ENCODE measurements at regions not wholly inside any gene's neighbourhood (a gene's known extent, or its start where the extent isn't known, plus 50 kb on each side); places are given as distances from the start of the nearest gene placed in this dataset.

DNA sequence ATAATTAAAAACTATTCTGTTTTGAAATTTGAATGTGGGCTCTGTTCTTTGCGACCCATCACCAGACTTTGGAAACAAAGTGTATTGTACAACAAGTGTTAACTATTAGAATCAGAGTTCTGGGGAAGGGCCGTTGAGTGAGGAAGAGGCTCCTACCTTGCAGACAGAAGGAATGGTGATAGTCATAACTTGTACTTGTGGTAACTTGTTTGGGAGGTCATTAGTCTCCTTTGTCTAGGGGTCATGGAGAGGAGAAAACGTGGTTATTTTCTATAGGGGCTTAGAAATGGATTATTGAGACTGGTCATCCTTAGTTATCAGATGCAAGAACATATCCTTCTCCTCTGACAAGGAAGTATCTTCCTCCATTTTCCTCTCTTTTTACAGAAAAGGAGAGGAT lies 174.8 kb downstream of the BMP2 start:
- DNase-seq (ENCODE audit: low read depth, low spot score), result no peak
- H3K27ac ChIP-seq, result no peak overlapping the region

DNA sequence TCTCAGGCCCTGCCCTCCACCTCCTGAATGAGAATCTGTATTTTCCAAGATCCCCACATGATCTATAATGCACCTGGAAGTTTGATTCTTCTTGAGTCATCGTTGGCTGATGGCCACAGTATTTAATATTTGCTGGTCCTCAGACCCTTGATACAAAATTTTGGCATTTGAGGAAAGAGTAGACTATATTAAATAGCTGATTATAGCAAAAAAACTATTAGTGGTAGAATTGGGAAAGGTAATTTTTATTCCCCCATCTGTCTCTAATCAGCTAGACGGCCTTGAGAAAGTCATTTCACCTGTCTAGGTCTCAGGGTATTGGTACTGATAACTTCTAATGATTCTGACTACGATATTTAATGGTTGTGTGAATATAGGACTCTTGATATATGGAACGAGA lies 176.8 kb downstream of the BMP2 start:
- no peak overlapping the region for H3K27ac ChIP-seq
- no peak for DNase-seq (ENCODE audit: low read depth, low spot score)

DNA sequence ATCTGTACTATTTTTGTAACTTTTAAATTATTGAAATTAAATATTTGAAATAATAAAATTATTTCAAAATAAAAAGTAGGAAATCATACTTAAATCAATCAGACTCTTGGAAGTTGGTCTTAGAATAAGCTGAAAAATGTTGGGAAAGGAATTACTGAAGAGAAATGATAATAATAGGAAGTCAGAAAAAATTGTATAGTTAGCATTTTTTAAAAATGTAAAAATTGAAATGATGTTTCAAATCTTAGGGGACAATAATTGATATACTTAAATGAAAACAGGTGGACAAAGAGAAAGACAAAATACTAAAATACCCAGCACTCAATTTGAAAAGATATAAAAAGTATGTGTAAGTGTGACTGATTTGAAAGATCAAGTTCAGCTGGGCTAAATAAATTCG lies 186.1 kb downstream of the BMP2 start:
- DNase-seq (ENCODE audit: low read depth, low spot score), result no peak
- no peak overlapping the region for H3K27ac ChIP-seq

DNA sequence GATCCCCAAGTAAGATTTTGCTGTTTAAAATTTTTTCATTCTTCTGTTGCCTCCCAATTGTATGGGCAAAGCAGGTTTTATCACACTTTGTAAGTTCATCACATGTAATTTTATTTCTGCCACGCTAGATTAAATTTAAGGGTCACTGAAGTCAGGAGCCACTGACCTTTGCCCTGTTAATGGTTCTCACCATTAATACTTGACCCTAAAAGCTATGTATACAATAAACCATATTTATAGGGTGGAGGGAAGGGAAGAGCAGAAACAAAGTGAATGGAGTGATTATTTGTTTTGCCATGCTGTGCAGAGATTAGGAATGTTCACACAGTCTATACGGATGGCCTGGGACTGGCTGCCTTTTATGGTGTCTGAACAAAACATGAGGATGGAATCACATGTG lies 186.7 kb downstream of the BMP2 start:
- no peak overlapping the region for H3K27ac ChIP-seq
- DNase-seq (ENCODE audit: low read depth, low spot score), result no peak

DNA sequence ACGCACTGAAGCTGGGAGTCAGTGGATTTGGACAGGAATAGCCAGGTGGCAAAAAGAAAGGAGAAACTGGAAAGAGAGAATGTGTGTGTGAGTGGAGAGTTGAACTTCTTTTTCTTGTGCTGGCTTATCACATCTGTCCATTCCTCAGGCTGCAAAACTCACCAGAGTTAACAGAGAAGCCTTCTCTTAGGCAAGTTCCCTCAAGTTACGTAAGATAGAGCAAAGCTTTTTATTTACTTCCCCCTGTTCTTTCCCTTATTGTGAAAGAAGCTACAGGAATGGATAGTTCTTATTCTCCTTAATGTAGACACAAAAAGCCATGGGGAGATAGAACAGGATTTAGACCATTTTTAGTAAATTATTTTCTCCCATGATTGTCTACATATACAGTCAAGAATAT lies 188.6 kb downstream of the BMP2 start:
- peak overlapping the region; percentile 9 for H3K27ac ChIP-seq
- no peak for DNase-seq (ENCODE audit: low read depth, low spot score)

DNA sequence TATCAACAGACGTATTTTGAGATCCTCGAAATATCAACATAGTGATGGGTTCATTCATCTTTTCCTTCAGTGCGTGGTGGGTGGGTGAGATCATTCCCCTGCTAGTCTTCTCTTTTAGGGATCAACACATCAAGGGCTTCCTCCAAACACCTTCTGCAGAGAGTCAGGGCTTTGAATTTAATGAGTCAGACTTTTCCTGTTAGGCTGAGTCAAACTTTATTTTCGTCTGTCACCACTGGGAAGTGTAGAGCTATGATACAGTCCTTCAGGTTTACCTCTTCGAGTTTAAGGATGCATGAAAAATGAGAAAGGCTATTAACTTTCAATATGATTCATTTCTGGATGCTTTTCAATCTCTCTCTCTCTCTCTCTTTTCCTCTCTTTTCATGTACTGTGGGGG lies 189.1 kb downstream of the BMP2 start:
- peak overlapping the region; percentile 9 for H3K27ac ChIP-seq
- peak; percentile 74 for DNase-seq (ENCODE audit: low read depth, low spot score)

DNA sequence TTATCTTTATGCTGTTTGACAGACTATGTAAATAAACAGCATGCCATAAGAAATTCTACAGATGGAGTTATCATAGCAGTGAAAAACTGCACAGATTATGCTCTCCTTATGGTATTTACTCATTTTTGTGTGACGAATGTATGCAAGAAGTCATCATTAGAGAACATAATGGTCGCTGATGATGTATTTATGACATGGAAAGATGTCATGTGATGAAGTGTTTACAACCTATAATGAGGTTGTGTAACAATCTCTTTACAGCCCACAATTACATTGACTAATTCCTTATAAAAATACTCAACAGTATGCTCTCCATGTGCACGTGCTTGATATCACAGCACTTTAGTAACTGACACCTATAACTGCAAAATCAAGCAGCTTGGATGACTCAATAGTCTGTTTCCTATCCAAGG lies 192.4 kb downstream of the BMP2 start:
- H3K27ac ChIP-seq, result no peak overlapping the region
- peak; percentile 33 for DNase-seq (ENCODE audit: low read depth, low spot score)

DNA sequence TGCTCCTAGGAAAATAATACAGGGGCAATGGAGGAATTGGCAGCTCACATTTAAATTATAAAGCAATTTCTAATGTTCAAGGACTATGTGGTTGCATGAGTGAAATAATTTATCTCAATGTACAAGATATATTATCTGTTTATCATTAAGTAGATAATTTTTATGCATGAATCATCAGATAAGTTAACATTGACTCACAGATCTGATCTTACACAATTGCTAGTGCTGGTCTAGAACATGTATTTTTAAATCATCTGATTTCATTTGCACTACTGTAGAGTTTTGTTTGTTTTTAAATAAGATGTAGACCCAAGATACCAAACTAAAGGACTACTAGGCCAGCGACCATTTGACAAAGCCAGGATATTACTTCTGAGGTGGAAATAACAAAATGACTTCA lies 199.2 kb downstream of the BMP2 start:
- no peak for DNase-seq (ENCODE audit: low read depth, low spot score)
- H3K27ac ChIP-seq, result no peak overlapping the region

DNA sequence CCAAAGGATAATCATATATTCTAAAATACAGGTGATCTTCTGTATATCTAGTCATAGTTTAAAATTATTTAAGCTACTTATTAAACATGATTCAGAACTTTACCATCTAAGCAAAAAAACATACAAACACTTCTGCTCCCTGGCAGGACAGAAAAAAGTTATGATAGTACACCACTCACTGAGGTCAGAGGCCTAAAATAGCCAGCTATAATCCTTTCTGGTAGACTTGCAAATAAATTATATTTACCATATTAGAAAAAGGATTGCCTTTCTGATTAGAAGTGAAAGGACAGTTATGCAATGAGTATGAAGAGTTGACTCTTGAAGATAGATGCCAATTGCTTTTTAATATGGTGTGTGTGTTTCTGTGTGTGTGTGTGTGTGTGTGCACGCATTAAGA lies 207.4 kb downstream of the BMP2 start:
- DNase-seq (ENCODE audit: low read depth, low spot score), result no peak
- no peak overlapping the region for H3K27ac ChIP-seq

DNA sequence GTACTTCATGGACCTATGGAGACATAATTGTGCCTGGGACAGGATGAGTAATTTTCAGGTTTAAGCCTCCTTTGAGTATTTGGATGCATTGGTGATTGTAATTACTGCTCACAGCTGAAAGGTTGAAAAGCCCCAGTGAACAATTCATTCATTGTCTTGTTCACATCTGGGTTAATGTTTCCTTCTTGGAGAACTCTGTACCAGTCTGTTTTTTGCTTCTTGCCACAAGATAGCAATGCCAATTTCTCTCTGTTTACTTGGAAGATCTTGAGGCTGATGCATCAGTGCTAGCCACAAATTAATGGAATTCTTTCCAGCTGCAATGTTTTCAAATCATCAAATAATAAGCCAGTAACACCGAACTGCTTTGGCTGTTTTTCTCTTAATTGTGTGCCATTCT lies 207.8 kb downstream of the BMP2 start:
- H3K27ac ChIP-seq, result no peak overlapping the region
- DNase-seq (ENCODE audit: low read depth, low spot score), result no peak

DNA sequence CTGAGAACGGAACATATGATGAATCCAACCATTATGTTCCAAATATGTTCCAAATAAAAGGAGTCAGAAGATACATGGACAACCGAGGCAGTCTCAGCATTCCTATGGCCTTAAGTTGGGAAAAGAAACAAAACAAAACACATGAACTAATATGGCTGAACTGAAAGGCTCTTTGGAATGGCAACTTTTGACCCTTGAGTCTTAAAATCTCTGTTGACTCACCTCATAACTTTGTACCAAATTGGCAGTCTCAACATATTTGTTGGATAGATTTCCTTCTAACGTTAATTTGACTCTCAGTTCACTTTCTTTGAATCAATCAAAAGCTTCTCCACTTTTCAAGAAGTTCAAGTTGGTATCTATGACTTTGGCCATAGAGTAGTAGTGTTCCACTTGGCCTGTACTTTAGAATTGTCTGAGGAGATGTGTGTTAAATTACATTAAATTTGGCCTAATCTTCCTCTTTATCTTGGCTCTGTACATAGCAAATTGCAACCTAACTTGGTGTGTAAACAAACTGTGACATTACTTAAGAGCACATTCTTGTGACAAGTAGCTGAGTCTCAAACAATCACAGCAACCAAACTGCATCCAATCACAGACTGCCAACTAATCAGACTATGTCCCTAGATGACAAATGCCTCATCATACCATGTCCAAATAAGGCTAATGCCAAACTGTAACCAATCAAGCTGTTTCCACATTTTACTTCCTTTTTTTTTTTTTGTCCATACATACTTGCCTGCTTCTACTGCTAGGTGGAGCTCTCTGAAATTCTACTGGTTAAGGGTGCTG lies 208.8 kb downstream of the BMP2 start:
- peak overlapping the region; percentile 11 for H3K27ac ChIP-seq
- no peak for DNase-seq (ENCODE audit: low read depth, low spot score)

DNA sequence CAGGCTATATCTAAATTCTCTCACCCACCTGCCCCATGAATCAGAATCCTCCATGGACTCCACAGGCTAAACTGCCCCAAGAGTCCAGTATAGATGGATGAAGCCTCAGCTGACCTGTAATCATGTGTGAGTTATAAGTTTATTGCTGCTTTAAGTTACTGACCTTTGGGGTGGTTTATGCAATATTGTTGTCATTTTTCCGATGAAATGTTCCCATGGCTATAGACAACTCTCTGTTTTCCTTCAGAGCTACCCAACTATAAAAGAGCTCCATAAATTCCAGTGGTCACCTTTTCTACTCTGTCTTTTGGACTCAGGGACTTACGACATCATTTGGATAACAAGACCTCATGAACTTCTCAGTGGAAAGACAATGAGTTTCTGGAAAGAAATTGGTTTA lies 212.1 kb downstream of the BMP2 start:
- H3K27ac ChIP-seq, result no peak overlapping the region
- no peak for DNase-seq (ENCODE audit: low read depth, low spot score)

DNA sequence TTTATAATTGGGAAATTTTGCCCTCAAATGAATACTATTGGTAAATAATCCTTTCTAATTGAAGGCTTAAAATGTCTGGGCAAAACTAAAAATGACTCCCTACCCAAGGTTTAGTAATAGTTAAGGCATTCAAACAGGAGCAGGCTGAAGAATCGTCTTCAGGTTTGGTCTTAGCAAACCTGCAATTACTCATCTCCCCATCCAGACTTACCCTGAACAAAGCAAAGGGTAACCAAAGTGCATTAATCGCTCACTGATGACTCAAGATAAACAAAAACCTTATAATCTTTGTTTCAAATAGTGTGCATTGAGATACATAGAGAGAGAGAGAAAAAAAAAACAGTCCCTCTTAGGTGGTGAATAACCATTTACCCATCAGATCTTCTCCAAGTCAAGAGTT lies 225.5 kb downstream of the BMP2 start:
- DNase-seq (ENCODE audit: low read depth, low spot score), result peak; percentile 98

DNA sequence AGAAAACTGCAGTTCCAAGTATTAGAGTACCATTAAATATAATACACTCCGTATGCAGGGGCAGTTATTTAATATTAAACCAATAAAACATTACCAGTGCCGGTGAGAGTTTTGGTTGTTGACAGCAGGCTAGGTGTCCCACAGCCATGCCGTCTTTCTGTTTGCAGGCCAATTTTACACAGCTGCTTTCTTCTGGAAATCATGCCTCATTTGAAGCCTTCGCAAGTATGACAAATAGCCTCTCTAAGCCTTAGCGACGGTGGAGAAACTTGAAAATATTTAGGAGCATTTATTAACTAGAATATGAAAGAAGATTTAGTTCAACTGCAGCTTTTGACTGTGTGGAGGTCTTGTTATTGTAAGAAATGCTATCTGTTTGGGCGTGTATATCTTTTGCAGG lies 226.0 kb downstream of the BMP2 start:
- DNase-seq (ENCODE audit: low read depth, low spot score), result no peak
- peak overlapping the region; percentile 97 for H3K27ac ChIP-seq

More for the DNA sequence above, 225.5 kb downstream of the BMP2 start:
- peak overlapping the region; percentile 97 for H3K27ac ChIP-seq

DNA sequence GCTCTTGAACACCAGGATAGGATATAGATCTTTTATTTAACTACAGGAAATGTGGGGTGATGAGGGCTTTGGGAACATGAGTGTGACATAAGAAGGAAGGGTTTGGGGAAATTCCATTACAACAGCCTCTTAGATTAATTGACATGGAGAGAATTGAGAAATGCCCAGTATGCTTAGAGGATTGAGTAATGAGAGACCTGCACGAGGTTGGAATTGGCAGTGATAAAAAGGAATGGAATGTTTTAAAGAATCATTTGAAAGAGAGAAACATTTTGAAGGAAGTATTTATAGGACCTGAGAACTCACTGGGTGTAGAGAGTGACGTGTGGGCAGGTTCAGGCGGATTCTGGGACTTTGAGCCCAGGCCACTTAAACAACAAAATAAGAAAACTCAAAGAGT lies 227.0 kb downstream of the BMP2 start:
- peak overlapping the region; percentile 97 for H3K27ac ChIP-seq
- DNase-seq (ENCODE audit: low read depth, low spot score), result peak; percentile 93

DNA sequence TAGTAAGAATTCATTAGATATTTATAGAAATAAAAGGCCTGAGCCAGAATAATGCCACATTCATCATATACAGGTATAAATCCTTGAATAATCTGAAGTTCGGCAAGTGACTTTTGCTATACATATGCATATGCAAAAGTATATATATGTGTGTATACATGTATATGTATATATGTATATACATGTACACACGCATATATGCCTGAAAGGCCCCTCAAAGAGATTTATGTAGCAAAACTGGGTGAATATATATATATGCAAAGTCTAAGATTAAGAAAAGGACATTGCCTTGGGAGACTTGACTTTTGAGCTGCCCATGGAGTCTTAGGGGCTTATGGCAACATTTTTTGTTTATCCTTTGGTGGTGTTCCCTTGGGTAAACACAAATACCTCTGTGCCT lies 231.4 kb downstream of the BMP2 start:
- H3K27ac ChIP-seq, result no peak overlapping the region
- no peak for DNase-seq (ENCODE audit: low read depth, low spot score)

DNA sequence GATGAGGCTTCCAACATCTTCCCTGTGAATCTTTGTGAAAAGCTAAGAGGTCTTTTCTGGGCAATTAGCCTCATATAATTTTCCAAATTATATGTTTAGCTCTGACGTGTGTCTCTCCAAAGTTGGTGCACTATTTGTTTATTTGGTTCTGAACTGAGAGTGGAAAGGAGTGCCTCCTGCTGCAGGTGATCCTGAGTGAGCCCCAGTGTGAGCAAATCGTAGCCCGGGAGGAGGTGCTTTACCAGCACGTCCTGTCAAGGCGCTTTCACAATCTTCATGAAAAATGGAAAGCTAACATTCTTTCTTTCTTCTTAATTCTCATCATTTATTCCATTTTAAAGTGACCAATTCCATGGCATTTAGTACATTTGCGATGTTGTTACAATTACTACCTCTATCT lies 231.9 kb downstream of the BMP2 start:
- DNase-seq (ENCODE audit: low read depth, low spot score), result no peak
- H3K27ac ChIP-seq, result no peak overlapping the region

DNA sequence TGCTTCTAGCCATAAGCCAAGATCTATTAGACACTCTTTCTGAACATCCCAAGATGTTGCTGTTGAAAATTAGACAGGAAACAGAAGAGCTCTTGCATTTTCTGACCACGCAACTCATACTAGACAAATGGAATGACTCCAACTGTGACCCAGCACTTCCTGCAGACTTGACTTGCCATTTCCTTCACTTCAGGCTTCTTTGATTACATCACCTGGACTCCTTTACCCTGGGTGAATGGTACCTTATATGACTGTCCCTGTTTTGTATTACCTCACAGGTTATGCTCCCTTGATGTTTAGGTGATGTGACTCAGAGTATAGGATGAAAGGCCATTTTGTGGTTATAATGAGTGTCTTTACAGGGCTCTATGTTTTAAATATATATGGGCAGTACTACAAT lies 236.1 kb downstream of the BMP2 start:
- DNase-seq (ENCODE audit: low read depth, low spot score), result peak; percentile 84
- H3K27ac ChIP-seq, result peak overlapping the region; percentile 80

DNA sequence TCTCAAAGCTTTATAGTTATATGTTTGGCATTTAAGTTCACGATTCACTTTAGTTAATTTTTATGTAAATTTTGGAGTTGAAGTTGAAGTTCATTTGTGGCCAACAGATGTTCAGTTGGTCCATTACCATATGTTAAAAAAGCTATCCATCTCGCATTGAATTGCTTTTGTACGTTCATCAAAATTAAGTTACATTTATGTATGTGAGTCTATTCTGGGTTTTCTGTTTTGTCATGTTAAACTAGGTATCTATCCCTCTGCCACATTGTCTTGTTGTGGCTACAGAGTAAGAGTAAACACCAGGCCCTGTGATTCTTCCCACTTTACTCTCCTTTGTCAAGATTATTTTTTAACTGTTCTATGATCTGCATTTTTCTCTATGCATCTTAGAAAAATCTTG lies 237.3 kb downstream of the BMP2 start:
- no peak for DNase-seq (ENCODE audit: low read depth, low spot score)
- no peak overlapping the region for H3K27ac ChIP-seq

DNA sequence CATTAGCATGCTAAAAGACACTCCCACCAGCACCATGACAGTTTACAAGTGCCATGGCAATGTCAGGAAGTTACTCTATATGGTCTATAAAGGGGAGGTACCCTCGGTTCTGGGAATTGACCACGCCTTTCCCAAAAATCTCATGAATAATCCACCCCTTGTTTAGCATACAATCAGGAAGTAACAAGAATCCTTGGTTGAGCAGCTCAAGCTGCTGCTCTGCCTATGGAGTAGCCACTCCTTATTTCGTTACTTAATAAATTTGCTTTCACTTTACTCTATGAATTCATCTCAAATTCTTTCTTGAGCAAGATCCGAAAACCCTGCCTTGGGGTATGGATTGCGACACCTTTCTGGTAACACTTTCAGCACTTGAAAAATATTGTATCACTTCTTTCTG lies 243.0 kb downstream of the BMP2 start:
- H3K27ac ChIP-seq, result no peak overlapping the region

DNA sequence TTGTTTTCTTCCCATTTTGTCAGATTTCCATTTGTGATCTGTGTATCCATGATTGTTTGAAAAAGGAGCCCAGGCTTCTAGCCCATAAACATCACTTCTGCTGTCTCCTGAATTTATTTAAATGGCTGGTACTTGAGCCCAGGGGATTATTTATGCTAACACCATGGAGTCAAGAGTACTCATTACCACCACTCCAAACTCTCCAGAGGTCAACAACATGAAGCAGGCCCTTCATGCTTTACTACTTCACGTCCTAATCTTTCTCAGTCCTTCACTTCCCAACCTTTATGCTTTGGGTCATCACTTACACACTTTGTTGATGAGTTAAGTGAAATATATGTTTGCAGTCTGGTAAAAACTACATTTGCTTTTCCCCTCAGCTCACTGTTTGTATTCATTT lies 247.8 kb downstream of the BMP2 start:
- DNase-seq (ENCODE audit: low read depth, low spot score), result no peak
- H3K27ac ChIP-seq, result no peak overlapping the region

More for the DNA sequence above, 243.0 kb downstream of the BMP2 start:
- no peak for DNase-seq (ENCODE audit: low read depth, low spot score)

DNA sequence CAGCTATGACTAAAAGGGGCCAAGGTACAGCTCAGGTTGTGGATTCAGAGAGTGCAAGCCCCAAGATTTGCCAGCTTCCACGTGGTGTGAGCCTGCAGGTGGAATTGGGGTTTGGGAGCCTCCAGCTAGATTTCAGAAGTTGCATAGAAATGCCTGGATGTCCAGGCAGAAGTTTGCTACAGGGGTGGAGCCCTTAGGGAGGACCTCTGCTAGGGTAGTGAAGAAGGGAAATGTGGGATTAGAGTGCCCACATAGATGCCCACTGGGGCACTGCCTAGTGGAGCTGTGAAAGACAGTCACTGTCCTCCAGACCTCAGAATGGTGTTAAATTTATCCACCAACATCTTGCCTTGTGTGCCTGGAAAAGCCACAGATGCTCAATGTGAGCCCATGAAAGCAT lies 255.1 kb downstream of the BMP2 start:
- no peak for DNase-seq (ENCODE audit: low read depth, low spot score)
- H3K27ac ChIP-seq, result no peak overlapping the region

Measured in epithelial cell of prostate (primary cell).